UCSD-AML1 (cell line): ENCODE measurements at regions not wholly inside any gene's neighbourhood (a gene's known extent, or its start where the extent isn't known, plus 50 kb on each side); places are given as distances from the start of the nearest gene placed in this dataset.

Source experiments
- DNase-seq: peaks from one replicate; lab custom pipeline; 2025; ENCODE audit not compliant: unreplicated experiment; lab: John Stamatoyannopoulos, UW

- DNase-seq: no peak
Observed at GRCh38 chr13:110826861-110827672, 87.8 kb downstream of the ANKRD10 start.
